GM11168 (cell line): ENCODE measurements at regions not wholly inside any gene's neighbourhood (a gene's known extent, or its start where the extent isn't known, plus 50 kb on each side); places are given as distances from the start of the nearest gene placed in this dataset.

Experiments used
- in situ Hi-C: fragments of 300-500 bp; cut with MboI; formaldehyde crosslinking; loops from one replicate; pipeline ENCODE4 v1.12.0; 2022; ENCODE audit warnings: low sequenced_read_pairs; ENCODE audit not compliant: unreplicated experiment

DNA sequence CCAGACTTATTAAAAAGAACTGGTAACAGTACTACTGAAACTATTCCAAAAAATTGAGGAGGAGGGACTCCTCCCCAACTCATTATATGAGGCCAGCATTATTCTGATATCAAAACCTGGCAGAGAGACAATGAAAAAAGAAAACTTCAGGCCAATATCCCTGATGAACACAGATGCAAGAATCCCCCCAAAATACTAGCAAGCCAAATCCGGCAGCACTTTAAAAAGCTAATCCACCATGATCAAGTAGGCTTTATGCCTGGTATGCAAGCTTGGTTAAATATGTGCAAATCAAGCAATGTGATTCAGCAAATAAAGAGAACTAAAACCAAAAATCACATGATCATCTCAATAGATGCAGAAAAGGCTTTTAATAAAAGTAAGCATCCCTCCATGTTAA, 2271.0 kb upstream of the C9orf72 start:
- in situ Hi-C loops = no loop called here

DNA sequence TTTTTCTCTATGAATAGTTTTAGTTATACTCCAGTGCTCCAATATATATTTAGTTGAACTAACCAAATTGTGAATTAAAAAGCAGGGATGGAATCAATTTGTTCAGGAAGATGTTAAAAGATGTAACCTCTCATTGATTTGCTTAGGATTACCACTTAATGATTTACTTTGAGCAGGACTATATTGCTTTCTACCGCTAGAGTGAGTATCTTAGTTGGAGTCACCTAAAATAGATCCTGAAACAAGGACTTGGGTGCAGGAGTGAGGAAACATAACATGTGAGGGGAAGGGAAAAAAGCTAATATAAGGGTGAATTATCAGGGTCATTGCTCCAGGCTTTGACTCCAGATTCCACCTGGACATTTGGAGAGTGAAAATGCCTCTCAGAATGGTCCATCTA, 2277.4 kb upstream of the C9orf72 start:
- in situ Hi-C loops = no loop called here

DNA sequence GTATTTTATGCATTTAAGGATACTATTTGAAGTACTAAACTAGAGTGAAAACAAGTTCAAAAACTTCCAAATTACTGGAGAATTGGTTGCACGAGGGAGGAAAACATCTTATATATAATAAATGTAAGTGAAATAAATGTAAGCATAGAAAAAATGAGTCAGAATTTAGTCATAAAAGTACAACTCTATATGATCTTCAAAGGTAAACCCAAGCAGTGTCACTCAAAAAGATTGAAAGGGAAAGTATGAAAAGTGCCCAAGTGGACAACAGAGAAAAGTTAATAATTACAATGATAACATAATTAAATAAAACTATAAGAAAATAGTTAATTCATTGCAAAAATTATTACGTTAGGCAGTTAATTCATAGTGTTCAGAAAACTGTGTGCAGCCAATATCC, 2288.5 kb upstream of the C9orf72 start:
- in situ Hi-C loops = no loop called here

DNA sequence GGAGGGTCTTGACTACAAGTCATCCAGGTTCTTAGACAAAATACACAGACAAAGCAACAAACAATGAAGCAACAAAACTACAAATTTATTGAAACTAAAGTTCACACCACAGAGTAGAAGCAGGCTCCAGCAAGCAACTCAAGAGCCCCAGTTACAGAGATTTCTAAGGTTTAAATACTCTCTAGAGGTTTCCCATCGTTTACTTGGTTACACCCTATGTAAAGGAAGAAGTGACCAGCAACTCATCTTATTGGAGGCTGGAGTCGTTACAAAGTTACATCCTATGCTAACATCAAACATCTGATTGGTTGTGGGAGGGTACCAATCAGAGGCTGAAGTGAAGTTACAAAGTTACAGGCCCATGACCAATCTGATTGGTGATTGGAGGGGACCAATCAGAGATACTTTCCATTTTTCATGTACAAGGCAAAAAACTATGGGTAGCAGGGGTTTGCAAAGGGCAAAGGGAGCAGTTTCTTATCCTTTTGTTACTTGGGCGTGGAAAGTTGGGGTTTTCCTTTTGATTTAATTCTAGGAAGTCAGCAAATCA, 2292.6 kb upstream of the C9orf72 start:
- in situ Hi-C loops = no loop called here

DNA sequence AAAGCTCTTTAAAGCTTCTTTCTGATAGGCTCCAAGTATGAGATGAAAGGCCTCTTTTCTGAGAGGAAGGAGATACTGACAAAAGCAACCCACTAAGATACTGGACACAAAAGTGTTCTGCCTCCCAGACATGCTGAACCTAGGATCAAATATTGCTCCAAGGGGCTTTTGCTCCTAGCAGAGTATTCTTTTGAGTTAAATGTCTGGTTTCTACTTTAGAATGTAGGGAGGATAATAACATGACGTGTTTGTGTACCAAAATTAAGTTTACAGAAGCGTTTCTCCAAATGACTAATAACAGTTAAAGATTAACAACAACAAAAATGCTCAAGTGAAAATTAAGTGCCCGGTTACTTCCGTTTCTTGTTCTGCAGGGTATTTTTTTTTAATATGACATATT, 2293.3 kb upstream of the C9orf72 start:
- in situ Hi-C loops = no loop called here

DNA sequence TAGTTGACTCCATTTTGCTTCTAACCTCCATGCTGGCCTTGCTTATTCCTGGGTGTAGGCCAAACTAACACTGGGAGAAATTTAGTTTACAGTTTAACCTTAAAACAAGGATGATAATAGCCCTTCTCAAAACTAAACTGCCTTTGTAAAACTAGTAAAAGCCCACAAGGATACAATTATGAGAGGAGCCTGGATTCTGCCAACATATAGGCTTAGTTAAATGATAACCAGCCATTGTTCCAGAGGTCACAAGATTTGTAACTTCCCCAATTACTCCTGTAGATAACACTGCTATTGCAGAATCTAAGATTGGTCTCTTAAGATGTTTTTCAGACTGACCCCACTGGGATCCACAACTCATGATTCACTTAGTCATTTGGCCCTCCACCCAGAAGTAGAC, 2300.3 kb upstream of the C9orf72 start:
- in situ Hi-C loops = no loop called here

DNA sequence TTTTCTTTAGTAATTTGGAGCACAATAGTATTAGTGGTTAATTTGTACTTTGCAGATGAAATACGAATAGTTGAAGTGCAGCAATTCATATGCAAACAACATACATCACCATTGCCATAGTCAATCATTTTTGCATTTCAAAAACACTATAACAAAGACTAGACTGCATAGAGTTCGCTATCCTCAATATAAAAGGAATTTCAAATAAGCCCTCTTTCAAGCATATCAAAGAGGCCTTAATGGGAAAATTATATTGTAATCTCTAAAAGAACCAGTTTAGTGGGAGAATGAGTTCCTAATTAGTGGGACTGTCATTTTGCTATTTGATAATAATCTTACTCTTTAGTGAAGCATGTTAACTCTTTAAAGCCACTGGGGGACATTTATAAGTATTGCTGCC, 2302.3 kb upstream of the C9orf72 start:
- in situ Hi-C loops = no loop called here

DNA sequence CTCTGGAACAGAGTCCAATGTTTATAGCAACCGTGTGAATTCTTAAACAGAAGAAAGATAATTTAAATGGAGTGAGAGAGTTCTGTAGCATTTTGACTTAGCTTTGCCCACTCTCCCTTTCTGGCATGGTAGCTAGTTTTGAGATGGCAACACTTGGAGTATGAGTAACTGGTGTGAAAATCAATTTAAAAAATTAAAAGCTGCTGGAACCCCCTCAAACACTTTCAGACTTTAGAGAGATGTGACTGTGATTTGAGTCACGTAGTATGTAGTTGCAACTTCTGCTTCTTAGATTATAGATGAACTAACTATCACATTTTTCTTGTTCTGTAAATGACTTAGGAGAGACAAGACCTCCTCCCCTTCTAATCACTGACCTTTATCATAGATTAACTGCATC, 2309.5 kb upstream of the C9orf72 start:
- in situ Hi-C loops = no loop called here

DNA sequence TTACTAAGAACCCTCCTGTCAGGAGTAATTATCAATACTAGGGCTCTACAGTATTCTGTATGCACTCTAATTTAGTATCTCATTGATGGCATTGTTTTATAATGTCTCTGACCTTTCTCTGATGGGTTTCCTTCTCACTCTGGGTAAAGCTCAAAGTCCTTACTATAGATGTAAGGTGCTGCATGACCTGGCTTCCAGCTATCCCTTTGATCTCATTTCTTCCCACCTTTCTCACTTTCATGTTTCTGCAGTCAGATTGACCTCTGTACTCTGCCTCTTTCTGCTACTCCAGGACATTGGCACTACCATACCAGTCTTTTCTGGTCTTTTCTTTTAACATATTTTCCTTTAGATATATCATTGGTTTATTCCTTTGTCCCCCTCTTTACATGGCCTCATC, 2332.8 kb upstream of the C9orf72 start:
- in situ Hi-C loops = no loop called here

DNA sequence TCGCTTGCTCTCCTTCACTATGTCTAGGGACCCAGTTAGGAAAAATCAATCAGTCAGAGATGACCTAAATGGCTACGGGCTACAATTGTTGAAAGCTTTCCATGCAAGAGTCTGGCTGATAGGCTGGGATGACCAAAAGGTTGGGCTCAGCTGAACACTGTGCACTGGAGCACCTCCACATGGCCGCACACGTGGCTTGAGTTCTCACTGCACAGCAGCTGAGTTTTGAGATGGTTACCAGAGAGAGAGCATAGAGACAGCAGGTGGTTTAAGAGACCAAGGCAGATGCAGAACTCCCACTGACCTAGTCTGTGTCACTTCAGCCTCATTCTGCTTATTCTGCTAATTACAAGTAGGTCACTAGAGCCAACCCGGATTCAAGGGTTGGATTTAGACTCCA, 2354.8 kb upstream of the C9orf72 start:
- in situ Hi-C loops = no loop called here

DNA sequence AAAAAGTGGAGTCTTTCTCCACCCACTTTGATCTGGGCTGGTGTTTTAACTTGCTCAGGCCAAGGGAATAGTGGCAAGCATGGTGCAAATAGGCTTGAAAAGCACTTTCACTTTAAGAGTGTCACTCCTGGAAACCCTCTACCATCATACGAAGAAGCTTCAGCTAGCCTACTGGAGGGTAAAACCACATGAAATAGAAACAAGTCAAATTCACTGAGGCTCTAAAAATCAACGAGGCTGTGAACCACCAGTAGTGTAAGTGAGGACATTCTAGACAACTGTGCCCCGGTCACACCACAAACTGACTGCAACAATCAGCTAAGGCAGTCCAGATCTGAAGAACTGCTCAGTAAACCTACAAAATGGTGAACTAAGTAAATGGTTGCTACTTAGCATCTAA, 2366.3 kb upstream of the C9orf72 start:
- in situ Hi-C loops = no loop called here

DNA sequence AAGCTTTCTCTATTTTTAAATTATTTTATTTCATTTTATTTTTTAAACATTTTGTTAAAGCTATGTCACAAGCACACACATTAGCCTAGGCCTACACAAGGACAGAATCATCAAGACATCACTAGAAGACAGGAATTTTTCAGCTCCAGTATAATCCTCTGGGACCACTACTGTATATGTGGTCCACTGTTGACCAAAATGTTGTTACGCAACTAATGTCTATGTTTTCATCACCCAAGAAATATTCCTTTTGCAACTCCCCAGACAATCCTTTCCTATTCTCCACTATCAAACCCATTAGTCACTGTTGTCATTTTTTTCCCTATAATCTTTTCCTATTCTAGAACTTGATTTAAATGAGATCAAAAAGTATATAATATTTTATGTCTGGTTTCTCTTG, 2371.7 kb upstream of the C9orf72 start:
- in situ Hi-C loops = no loop called here

DNA sequence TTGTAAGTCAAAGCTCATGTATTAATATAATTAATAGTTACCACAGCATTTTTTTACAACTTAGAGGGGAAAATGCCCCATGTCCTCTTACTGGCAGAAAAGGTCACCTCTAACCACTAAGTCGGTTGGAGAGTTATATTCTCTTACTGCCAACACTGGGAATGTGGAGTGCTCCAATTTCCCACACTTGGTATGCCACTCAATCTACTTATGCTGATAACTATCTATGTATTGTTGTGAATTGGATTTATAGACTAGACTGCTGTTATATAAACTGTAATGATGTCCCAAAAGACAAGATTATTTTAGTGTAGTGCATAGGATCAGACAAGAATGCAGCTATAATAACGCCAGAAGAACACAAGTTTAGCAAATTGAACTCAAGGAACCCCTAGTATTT, 2385.2 kb upstream of the C9orf72 start:
- in situ Hi-C loops = no loop called here

DNA sequence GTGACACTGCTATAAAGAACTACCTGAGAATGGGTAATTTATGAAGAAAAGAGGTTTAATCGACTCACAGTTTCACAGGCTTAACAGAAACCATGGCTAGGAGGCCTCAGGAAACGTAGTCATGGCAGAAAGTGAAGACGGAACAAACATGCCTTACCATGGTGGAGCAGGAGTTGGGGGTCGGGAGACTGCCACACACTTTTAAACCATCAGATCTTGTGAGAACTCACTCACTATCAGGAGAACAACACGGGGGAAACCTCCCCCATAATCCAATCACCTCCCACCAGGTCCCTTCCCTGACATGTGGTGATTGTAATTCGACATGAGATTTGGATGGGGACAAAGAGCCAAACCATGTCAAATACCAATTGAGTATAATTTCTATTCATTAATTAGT, 2392.6 kb upstream of the C9orf72 start:
- in situ Hi-C loops = no loop called here

DNA sequence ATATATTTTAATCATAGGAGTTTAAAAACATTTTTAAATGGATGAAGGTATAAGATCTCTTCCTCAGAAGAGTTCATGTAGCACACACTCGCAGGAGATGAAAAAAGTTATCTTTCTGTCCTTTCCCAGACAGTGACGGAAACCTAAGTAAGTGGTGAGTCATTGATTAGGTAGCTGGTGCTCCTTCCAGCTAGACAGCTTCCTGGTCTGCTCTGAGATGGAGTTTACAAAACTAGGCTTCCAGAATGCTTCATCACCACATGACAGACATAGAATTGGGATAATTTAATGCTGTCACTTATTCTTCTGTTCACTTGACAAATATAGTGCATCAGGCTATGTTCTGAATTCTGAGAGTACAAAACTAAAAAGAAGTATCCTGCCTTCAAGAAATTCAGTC, 2393.0 kb upstream of the C9orf72 start:
- in situ Hi-C loops = no loop called here

DNA sequence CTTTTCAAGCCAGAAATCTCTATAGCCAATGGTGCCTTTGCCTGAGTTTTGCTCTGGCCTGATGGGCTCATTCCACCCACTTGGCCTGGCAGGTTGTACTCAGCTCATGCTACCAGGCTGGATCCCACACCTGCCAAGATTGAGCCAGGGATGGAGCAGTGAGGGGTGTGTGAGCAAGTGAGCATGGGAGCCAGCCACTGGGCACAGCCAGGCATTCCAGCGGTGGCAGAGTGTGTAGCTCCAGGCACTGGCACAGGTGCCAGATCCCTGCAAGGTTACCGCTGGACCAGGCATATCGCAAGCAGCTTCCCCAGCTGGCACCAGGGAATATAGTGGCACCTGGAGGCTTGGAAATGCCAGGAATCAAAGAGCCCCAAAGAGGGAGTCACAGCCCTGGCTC, 2395.6 kb upstream of the C9orf72 start:
- in situ Hi-C loops = no loop called here

DNA sequence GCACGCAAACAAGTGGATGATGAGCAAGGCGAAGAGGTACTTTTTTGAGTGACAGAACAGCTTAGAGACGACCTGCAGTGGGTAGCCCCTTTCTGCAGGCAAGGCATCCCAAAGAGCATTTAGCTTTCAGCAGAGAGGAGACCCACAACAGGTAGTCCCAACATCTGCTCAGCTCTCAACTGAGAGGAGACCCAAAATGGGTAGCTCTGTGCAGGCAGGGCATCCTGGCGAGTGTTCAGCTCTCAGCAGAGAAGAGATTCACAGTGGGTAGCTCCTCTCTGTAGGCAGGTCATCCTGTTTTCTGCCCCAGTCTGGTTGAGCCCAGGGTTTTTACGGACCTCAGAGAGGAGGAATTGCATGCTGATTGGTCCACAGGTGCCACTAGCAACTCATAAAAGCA, 2396.1 kb upstream of the C9orf72 start:
- in situ Hi-C loops = no loop called here

DNA sequence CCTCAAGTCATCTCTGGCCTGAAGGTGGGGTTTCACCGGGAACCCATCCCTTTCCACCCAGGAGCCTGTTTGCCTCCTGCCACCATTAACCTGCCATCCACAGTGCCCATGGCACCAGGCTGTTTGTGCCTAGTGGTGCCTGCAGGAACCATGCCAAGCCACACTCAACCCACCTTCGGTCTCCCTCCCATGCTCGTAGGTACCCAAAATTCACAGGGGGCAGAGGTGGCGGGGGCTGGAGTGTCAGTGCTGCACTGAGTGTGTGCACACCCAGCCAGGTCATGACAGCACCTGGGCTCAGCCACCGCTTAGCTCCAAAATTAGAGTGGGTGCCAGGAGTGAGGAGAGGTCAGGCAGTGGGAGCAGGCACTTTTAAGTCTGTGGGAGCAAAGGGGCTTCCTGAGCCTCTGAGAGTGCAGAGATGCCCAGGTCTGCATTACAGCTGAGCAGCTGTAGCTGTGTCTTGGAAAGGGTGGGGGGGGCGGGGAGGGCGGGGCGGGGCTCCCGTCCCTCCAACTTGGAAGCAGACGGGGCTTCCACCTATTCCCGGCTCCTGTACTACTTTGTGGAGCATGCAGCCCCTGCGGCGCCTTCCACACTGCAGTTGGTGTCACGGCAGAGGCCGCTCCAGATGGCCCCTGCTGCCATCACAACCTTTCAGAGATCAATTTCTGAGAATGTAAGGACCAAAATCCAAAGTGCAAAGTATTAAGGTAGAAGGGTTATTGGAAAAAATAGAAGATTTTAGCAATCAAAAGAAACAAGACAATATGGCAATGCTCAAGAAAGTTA, 2396.8 kb upstream of the C9orf72 start:
- in situ Hi-C loops = no loop called here

DNA sequence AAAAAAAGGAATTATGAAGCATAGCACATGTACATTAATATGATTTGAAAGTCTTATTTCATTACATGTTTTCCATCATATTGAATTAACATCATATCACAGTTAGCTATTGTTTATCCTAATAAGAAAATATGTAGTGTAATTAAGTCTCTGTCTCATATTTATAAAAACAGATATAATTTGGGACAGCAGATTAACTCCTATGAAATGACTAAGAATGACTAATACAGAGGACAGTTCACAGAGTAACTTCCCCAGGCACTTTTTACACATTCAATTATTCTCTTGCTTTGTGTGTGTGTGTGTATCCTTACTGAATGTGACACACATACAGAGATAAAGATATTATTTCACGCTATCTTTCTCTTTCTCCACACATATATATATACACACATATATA, 2400.9 kb upstream of the C9orf72 start:
- in situ Hi-C loops = no loop called here

DNA sequence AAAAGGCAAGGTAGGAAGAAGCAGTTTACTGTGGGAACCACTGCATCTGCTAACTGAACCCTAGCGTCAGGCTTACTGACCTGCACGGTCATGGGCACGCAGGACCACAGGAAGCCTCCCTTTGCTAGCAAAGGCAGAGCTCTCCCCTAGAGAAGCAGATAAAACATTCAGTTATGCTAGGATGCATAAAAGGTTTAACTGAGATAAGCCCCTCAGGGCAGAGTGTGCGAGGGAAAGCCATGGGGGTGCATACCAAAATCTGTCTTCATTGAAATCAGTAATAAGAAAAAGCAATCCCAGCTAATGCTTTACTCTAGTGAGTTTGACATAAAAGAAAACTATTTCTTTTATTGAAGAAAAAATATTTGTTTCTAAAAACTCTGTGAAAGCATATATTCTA, 2403.7 kb upstream of the C9orf72 start:
- in situ Hi-C loops = no loop called here

DNA sequence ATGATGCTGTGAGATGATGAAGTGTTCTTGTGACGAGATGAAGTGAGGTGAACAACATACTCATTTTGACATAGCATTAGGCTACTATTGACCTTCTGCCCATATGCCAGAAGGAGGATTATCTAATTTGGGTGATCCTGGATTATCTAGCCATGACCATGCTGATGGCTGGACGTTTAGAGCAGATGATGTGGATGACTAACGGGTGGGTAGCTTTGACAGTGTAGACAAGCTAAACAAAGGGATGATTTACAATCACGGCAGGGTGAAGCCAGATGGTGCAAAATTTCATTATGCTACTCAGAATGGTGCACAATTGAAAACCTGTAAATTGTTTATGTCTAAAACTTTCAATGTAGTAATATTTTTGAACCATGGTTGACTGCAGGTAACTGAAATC, 2403.4 kb upstream of the ACO1 start:
- in situ Hi-C loops = no loop called here

DNA sequence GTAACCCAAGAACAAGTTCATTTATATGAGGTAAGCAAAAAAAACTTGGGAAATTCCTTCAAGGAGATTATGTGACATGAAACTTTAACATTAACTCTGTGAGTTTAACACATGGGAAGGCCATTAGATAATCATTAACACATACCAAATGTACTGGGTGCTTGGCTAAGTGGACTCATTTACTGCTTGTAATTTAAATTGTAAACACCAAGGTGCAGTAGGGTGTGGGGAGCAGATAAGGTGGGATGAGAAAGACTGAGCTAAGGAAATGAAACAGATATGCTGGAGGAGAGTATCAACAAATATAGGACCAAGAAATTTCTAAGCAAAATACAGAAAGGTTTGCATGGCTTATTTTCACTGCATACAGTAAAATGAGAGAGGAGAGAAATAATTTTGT, 2384.8 kb upstream of the ACO1 start:
- in situ Hi-C loops = no loop called here
